CD14-positive monocyte (primary cell): ENCODE measurements at regions not wholly inside any gene's neighbourhood (a gene's known extent, or its start where the extent isn't known, plus 50 kb on each side); places are given as distances from the start of the nearest gene placed in this dataset.
A peak's percentile ranks its signal among the peaks of the same experiment; 100 is the strongest.

Source experiments
- DNase-seq, 3 donors: peaks; one replicate each; pipeline ENCODE4 v3.0.0-alpha.2; 2011 to 2022
- H2AFZ ChIP-seq: 2 replicates; pipeline ENCODE4 v1.6.0; 2012; ENCODE audit warnings: mild to moderate bottlenecking, low read depth, low read length, inconsistent platforms; ENCODE audit not compliant: insufficient read depth, poor library complexity, severe bottlenecking
- H3K27ac ChIP-seq, 2 donors: 1 replicate in 1 of 2; 2 replicates in 1 of 2; pipeline ENCODE4 v1.5.1; 2012 to 2013; ENCODE audit warnings: low read length in 2 of 2, control low read depth in 1 of 2, inconsistent platforms in 1 of 2, low read depth in 1 of 2, mild to moderate bottlenecking in 1 of 2
- H3K27me3 ChIP-seq, 2 donors: one replicate each; pipeline versions ENCODE4 v1.6.0 to v1.6.1; 2011 to 2013; ENCODE audit warnings: low read length in 2 of 2; ENCODE audit not compliant: control insufficient read depth in 2 of 2, insufficient read depth in 2 of 2
- H3K36me3 ChIP-seq, 2 donors: replicated peaks in 1 of 2; 1 replicate in 1 of 2; 2 replicates in 1 of 2; pipeline versions ENCODE4 v1.5.1 to v1.6.1; 2012 to 2013; ENCODE audit warnings: low read length in 2 of 2, control low read depth in 1 of 2, inconsistent platforms in 1 of 2, mild to moderate bottlenecking in 1 of 2; ENCODE audit not compliant: insufficient read depth in 2 of 2, control insufficient read depth in 1 of 2
- H3K4me1 ChIP-seq, 2 donors: 1 replicate in 1 of 2; 2 replicates in 1 of 2; pipeline versions ENCODE4 v1.5.1 to v1.6.1; 2012 to 2013; ENCODE audit warnings: low read length in 2 of 2, control low read depth in 1 of 2, inconsistent platforms in 1 of 2, mild to moderate bottlenecking in 1 of 2, moderate library complexity in 1 of 2; ENCODE audit not compliant: insufficient read depth in 2 of 2, control insufficient read depth in 1 of 2
- H3K4me2 ChIP-seq: replicated peaks from 2 replicates; pipeline ENCODE3; 2012; ENCODE audit warnings: low read length, moderate library complexity, mild to moderate bottlenecking; ENCODE audit not compliant: poor library complexity, severe bottlenecking; ENCODE audit errors: extremely low read depth
- H3K4me3 ChIP-seq, 3 experiments: fragments of 200-600 bp in 1 of 3; sonication (generic) in 1 of 3; replicated peaks in 1 of 3; 1 replicate in 2 of 3; 2 replicates in 1 of 3; pipeline ENCODE4 v1.5.1; 2011 to 2013; ENCODE audit warnings: low read length in 3 of 3, mild to moderate bottlenecking in 3 of 3, control low read depth in 2 of 3, low read depth in 2 of 3, inconsistent platforms in 1 of 3, moderate library complexity in 1 of 3
- H3K79me2 ChIP-seq: 2 replicates; pipeline ENCODE4 v1.6.0; 2012; ENCODE audit warnings: mild to moderate bottlenecking, control low read depth, inconsistent platforms, low read length, moderate library complexity; ENCODE audit not compliant: insufficient read depth
- H3K9ac ChIP-seq: 2 replicates; pipeline ENCODE4 v1.6.0; 2017; ENCODE audit warnings: low read length, mild to moderate bottlenecking; ENCODE audit not compliant: insufficient read depth, poor library complexity, severe bottlenecking
- H3K9me3 ChIP-seq, 2 donors: replicated peaks in 1 of 2; 1 replicate in 1 of 2; 2 replicates in 1 of 2; pipeline versions ENCODE4 v1.5.1 to v1.6.1; 2012 to 2013; ENCODE audit warnings: low read length in 2 of 2, control low read depth in 1 of 2; ENCODE audit not compliant: control insufficient read depth in 1 of 2, insufficient read depth in 1 of 2
- H4K20me1 ChIP-seq: 2 replicates; pipeline ENCODE4 v1.6.0; 2012; ENCODE audit warnings: mild to moderate bottlenecking, low read length, control low read depth, moderate library complexity; ENCODE audit not compliant: insufficient read depth
- H3K27ac Mint-ChIP-seq, 7 donors: one replicate each; pipeline ENCODE4 v1.8.0; 2020; ENCODE audit warnings: mild to moderate bottlenecking in 7 of 7, mixed read lengths in 7 of 7, moderate library complexity in 6 of 7, inconsistent platforms in 2 of 7
- H3K27me3 Mint-ChIP-seq, 3 donors: one replicate each; pipeline ENCODE4 v1.8.0; 2021 to 2022; ENCODE audit warnings: low read depth in 3 of 3, mild to moderate bottlenecking in 3 of 3, mixed read lengths in 3 of 3, moderate library complexity in 3 of 3, inconsistent platforms in 1 of 3
- H3K36me3 Mint-ChIP-seq, 2 donors: one replicate each; pipeline ENCODE4 v1.8.0; 2020; ENCODE audit warnings: mixed read lengths in 2 of 2, inconsistent platforms in 1 of 2, mild to moderate bottlenecking in 1 of 2
- H3K4me1 Mint-ChIP-seq: one replicate; pipeline ENCODE4 v1.8.0; 2020; ENCODE audit warnings: mild to moderate bottlenecking, mixed read lengths
- H3K4me3 Mint-ChIP-seq, 2 donors: one replicate each; pipeline ENCODE4 v1.8.0; 2020; ENCODE audit warnings: mild to moderate bottlenecking in 2 of 2, mixed read lengths in 2 of 2, moderate library complexity in 1 of 2
- H3K9me3 Mint-ChIP-seq, 7 donors: one replicate each; pipeline ENCODE4 v1.8.0; 2020 to 2022; ENCODE audit warnings: mixed read lengths in 7 of 7, mild to moderate bottlenecking in 6 of 7, moderate library complexity in 6 of 7, inconsistent platforms in 2 of 7
- CTCF ChIP-seq: fragments of 200-600 bp; IDR thresholded peaks from one replicate; pipeline ENCODE4 v1.8.0; 2022; ENCODE audit warnings: antibody characterized with exemption, mild to moderate bottlenecking
- WGBS: methylation state at CpG from one replicate; pipeline ENCODE4 v1.1.5; 2013; ENCODE audit warnings: missing lambda C conversion rate; ENCODE audit not compliant: insufficient coverage; 5-methylcytosine and 5-hydroxymethylcytosine counted together
- intact Hi-C, 2 donors: fragments of 100-400 bp; cut with micrococcal nuclease; formaldehyde crosslinking; loops; one replicate each; pipeline versions ENCODE4 v1.15.0 to v1.15.1; 2023

DNA sequence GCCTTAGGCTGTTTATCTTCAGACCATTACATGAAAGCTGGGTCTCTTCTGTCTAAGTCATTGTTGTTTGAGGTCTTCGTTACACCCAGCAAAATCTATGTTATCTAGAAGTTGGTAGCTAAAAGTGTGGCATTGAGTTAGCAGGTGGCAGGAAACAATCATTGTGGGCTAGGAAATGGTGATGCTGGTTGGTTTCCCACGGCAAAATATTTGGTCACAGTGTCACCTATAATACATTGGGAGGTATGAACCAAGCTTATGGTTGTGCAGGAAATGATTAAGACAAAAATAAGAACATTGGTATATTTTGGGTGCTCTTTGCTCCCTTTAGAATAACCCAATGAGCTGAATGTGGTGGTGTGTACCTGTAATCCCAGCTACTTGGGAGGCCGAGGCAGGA lies 169.7 kb downstream of the TRIM33 start:
- intact Hi-C loops: loop anchor here in 1 of 2 donors (10.0 kb wide), 1 partner anchor 214 kb away; no protein-coding TSS in a partner anchor
- H3K4me2 ChIP-seq: no peak overlapping the region
- no peak for TF ChIP-seq CTCF
- peaks cover 46% of the 10 kb centered on the region for H3K4me1 Mint-ChIP-seq
- peaks cover 4 to 6% (median 5%) of the 10 kb centered on the region in 3 donors for H3K27me3 Mint-ChIP-seq
- H2AFZ ChIP-seq: peak overlapping the region; percentile 12
- no peak overlapping the region for H3K4me3 ChIP-seq
- peak overlapping the region in 3 of 7 donors; percentile 17 to 65 (median 62) for H3K27ac Mint-ChIP-seq
- no peak overlapping the region for H3K27ac ChIP-seq
- no peak overlapping the region for H3K9ac ChIP-seq
- DNase-seq: no peak
- H3K9me3 ChIP-seq: no peaks in the 10 kb centered on the region
- H3K4me1 ChIP-seq: peaks cover 25 to 31% of the 10 kb centered on the region in 2 donors
- H3K27me3 ChIP-seq: no peaks in the 10 kb centered on the region
- no peaks in the 10 kb centered on the region for H3K36me3 ChIP-seq
- 17% methylated on average over 1 of the region's 3 CpGs for WGBS
- peaks cover 0 to 1% (median 0%) of the 10 kb centered on the region in 7 donors for H3K9me3 Mint-ChIP-seq
- no peaks in the 10 kb centered on the region for H3K36me3 Mint-ChIP-seq
- no peaks in the 10 kb centered on the region for H4K20me1 ChIP-seq
- no peak overlapping the region for H3K4me3 Mint-ChIP-seq
- H3K79me2 ChIP-seq: no peaks in the 10 kb centered on the region

GRCh38 chr1:114340892-114341291 lies 170.1 kb downstream of the TRIM33 start:
- no peak overlapping the region for H3K4me2 ChIP-seq
- no peak for DNase-seq
- H3K4me1 Mint-ChIP-seq: peaks cover 47% of the 10 kb centered on the region
- no peak for TF ChIP-seq CTCF
- no peaks in the 10 kb centered on the region for H3K27me3 ChIP-seq
- no peaks in the 10 kb centered on the region for H4K20me1 ChIP-seq
- H3K27ac ChIP-seq: no peak overlapping the region
- H3K9ac ChIP-seq: no peak overlapping the region
- H3K36me3 ChIP-seq: no peaks in the 10 kb centered on the region
- peaks cover 4 to 6% (median 5%) of the 10 kb centered on the region in 3 donors for H3K27me3 Mint-ChIP-seq
- no peaks in the 10 kb centered on the region for H3K9me3 ChIP-seq
- H3K27ac Mint-ChIP-seq: no peak overlapping the region
- no peak overlapping the region for H3K4me3 ChIP-seq
- no peaks in the 10 kb centered on the region for H3K36me3 Mint-ChIP-seq
- H3K4me3 Mint-ChIP-seq: no peak overlapping the region
- H2AFZ ChIP-seq: peak overlapping the region; percentile 12
- H3K9me3 Mint-ChIP-seq: peaks cover 0 to 1% (median 0%) of the 10 kb centered on the region in 7 donors
- no CpG with 5 or more reads among the region's 1 CpG for WGBS
- H3K79me2 ChIP-seq: no peaks in the 10 kb centered on the region
- intact Hi-C loops: loop anchor here in 1 of 2 donors (10.0 kb wide), 1 partner anchor 214 kb away; no protein-coding TSS in a partner anchor
- H3K4me1 ChIP-seq: peaks cover 23 to 30% of the 10 kb centered on the region in 2 donors
